ENCODE measurements at regions not wholly inside any gene's neighbourhood (a gene's known extent, or its start where the extent isn't known, plus 50 kb on each side); places are given as distances from the start of the nearest gene placed in this dataset.
"Not testable (repeated sequence)": the region's sequence is repeated elsewhere in the genome, so short reads cannot be mapped to it uniquely, and the experiment has no call there.

DNA sequence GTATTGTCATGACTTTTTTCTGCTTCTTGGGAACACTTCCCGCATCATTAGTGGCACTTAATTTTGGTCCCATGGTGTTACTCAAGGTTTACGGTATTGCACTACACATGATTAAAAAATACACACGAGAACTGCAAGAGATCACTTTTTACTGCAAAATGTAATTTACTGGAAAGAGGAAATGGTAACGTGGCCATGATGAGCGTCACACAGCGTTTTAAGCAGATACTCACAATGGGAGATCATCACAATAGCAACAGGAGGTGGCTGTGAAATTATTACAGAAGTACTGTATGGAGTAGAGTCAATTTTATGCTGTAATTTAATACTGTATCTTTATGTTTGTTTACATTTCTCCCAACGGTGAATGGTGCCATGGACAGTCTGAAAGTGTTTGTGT is 1510.3 kb downstream of the AMY1C start:
- H3K27ac Mint-ChIP-seq (ENCODE audit: low read depth) = no peak overlapping the region
- no peak for DNase-seq (ENCODE audit: low spot score in 2 of 2)
- peaks cover 16% of the 10 kb centered on the region for H3K9me3 Mint-ChIP-seq
- H3K36me3 Mint-ChIP-seq (ENCODE audit: insufficient read depth) = no peaks in the 10 kb centered on the region
- ATAC-seq (replicated peaks; ENCODE audit: extremely low read depth, poor library complexity, severe bottlenecking) = no peak
- no peaks in the 10 kb centered on the region for H3K27me3 Mint-ChIP-seq
- no peaks in the 10 kb centered on the region for H3K4me1 Mint-ChIP-seq
- H3K4me3 Mint-ChIP-seq = no peak overlapping the region

DNA sequence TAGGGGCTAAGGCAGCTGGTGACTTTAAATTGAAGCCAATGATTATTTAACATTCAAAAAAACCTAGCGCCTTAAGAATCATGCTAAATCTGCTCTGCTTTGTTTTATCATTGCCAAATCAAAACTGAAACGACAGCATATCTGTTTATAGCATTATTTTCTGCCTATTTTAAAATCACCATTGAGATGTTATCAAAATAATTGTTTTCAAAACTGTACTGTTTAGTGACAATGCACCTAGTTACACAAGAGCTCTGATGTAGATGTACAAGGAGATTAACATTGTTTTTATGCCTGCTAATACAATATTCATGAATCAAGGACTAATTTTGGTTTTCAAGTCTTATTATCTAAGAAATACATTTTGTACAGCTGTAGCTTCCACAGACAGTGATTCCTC is 1521.3 kb downstream of the AMY1C start:
- Mint-ChIP-seq H3K9me3 (peaks cover 41% of the 10 kb centered on the region), H3K4me3 (no peak overlapping the region), H3K4me1 (no peaks in the 10 kb centered on the region), H3K36me3 (ENCODE audit: insufficient read depth) (no peaks in the 10 kb centered on the region), H3K27ac (ENCODE audit: low read depth) (no peak overlapping the region), H3K27me3 (no peaks in the 10 kb centered on the region)
- ATAC-seq (replicated peaks; ENCODE audit: extremely low read depth, poor library complexity, severe bottlenecking) = no peak
- DNase-seq (ENCODE audit: low spot score in 2 of 2) = no peak

DNA sequence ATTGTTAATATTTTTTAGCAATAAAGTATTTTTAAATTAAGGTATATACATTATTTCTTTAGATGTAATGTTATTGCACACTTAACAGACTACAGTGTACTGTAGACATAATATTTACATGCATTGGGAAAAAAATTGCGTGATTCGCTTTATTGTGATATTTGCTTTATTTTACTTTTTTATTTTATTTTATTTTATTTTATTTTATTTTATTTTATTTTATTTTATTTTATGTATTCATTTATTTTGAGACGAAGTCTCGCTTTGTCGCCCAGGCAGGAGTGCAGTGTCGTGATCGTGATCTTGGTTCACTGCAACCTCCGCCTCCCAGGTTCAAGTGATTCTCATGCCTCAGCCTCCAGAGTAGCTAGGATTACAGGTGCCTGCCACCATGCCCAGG is 1522.7 kb downstream of the AMY1C start:
- H3K9me3 Mint-ChIP-seq = peaks cover 35% of the 10 kb centered on the region
- H3K27me3 Mint-ChIP-seq; H3K4me1 Mint-ChIP-seq; H3K27ac Mint-ChIP-seq (ENCODE audit: low read depth); H3K4me3 Mint-ChIP-seq; H3K36me3 Mint-ChIP-seq (ENCODE audit: insufficient read depth); ATAC-seq (replicated peaks; ENCODE audit: extremely low read depth, poor library complexity, severe bottlenecking); DNase-seq (ENCODE audit: low spot score in 2 of 2): not testable (repeated sequence)

DNA sequence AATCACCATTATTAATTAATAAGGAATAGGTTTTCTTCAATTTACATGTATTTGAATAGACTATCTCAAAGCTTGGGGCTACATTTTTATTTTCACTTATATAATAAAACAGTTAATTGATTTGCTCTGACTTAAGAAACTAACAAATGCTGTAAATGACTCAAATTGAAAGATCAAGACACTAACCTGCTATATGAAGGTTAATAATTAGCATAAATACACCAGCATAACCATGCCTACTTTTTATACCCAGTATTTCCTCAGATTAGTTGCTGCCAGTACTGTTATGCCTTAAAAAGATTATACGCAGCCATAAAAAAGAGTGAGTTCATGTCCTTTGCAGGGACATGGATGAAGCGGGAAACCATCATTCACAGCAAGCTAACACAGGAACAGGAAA is 1545.1 kb downstream of the AMY1C start:
- no peaks in the 10 kb centered on the region for H3K36me3 Mint-ChIP-seq (ENCODE audit: insufficient read depth)
- H3K4me1 Mint-ChIP-seq = no peaks in the 10 kb centered on the region
- DNase-seq (ENCODE audit: low spot score in 2 of 2) (no peak), ATAC-seq (replicated peaks; ENCODE audit: extremely low read depth, poor library complexity, severe bottlenecking) (no peak)
- H3K27me3 Mint-ChIP-seq = no peaks in the 10 kb centered on the region
- H3K27ac Mint-ChIP-seq (ENCODE audit: low read depth) = no peak overlapping the region
- peaks cover 21% of the 10 kb centered on the region for H3K9me3 Mint-ChIP-seq
- no peak overlapping the region for H3K4me3 Mint-ChIP-seq

DNA sequence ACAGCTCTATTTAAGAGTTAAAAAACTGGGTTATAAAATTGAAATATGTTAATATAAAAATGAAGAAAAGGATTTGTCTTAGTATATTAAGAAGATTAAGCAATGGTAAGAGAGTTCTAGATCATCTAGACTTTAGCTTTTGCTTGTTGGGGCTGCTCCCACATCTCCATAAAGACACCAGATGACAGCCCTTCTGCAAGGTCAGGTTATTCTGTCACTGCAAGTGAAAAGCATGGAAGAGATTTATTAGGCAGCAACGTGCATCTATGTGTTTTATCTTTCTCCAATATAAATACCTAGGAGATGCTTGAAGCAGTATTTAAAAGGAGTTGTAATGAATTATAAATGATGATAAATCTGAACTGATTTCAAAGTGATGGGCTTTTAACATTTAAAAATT is 1560.4 kb downstream of the AMY1C start:
- ATAC-seq (replicated peaks; ENCODE audit: extremely low read depth, poor library complexity, severe bottlenecking) (no peak), DNase-seq (ENCODE audit: low spot score in 2 of 2) (no peak)
- H3K27me3 Mint-ChIP-seq = no peaks in the 10 kb centered on the region
- peaks cover 11% of the 10 kb centered on the region for H3K9me3 Mint-ChIP-seq
- H3K27ac Mint-ChIP-seq (ENCODE audit: low read depth) = no peak overlapping the region
- no peaks in the 10 kb centered on the region for H3K36me3 Mint-ChIP-seq (ENCODE audit: insufficient read depth)
- no peaks in the 10 kb centered on the region for H3K4me1 Mint-ChIP-seq
- no peak overlapping the region for H3K4me3 Mint-ChIP-seq

DNA sequence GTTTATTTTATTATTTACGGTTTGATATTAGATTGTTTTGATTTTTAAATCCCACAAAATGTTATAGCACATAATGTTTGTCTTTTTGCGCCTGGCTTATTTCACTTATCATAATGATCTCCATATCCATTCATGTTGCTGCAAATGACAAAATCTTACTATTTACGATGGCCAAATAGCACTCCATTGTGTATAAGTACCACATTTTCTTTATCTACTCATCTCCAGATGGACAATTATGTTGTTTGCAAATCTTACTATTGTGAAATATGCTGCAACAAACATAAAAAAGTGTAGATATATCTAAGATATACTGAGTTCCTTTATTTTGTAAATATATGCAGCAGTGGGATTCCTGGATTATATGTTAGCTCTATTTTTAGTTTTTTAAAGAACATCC is 1568.3 kb downstream of the AMY1C start:
- DNase-seq (ENCODE audit: low spot score in 2 of 2) (no peak), ATAC-seq (replicated peaks; ENCODE audit: extremely low read depth, poor library complexity, severe bottlenecking) (no peak)
- H3K4me1 Mint-ChIP-seq = no peaks in the 10 kb centered on the region
- H3K27ac Mint-ChIP-seq (ENCODE audit: low read depth) = no peak overlapping the region
- no peaks in the 10 kb centered on the region for H3K36me3 Mint-ChIP-seq (ENCODE audit: insufficient read depth)
- H3K9me3 Mint-ChIP-seq = peaks cover 23% of the 10 kb centered on the region
- no peaks in the 10 kb centered on the region for H3K27me3 Mint-ChIP-seq
- H3K4me3 Mint-ChIP-seq = no peak overlapping the region

DNA sequence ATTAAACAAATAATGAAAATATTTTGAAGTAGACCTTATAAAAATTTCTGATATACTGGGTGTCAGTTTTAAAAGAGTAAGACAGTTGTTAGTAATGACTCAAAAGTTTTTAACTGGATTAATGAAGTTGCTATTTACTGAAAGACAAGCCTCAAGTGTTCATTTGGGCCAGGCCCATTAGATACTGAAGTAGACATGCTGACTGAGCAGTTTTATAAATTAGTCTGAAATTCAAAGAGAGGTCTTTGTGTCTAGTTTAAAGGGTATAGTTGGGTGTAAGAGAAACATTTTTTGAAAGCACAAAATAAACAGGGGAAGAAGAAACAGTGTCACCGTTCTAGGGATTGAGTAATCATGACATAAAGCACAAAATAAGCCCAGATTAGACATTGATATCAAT is 1577.2 kb downstream of the AMY1C start:
- peaks cover 40% of the 10 kb centered on the region for H3K9me3 Mint-ChIP-seq
- no peaks in the 10 kb centered on the region for H3K4me1 Mint-ChIP-seq
- no peak overlapping the region for H3K27ac Mint-ChIP-seq (ENCODE audit: low read depth)
- ATAC-seq (replicated peaks; ENCODE audit: extremely low read depth, poor library complexity, severe bottlenecking) (no peak), DNase-seq (ENCODE audit: low spot score in 2 of 2) (no peak)
- no peak overlapping the region for H3K4me3 Mint-ChIP-seq
- H3K36me3 Mint-ChIP-seq (ENCODE audit: insufficient read depth) = no peaks in the 10 kb centered on the region
- no peaks in the 10 kb centered on the region for H3K27me3 Mint-ChIP-seq

DNA sequence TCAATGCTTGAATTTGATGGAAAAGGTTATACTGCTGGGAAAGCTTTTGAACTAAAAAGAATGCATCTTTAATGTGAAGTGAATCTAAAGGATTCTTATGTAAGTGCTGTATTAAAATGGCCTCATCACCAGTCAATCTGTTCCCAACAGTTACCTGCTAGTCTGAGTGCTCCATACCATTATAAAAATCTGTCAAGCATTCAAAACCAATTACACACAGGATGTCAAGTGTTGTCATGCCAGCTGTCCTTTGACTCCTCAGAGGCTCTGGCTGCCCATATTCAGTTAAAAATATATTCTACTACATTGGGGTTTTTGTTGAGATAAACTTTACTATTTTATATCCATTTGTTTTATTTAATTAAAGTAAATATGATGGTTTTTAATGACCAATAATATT is 1587.7 kb downstream of the AMY1C start:
- Mint-ChIP-seq H3K4me1 (no peaks in the 10 kb centered on the region), H3K27ac (ENCODE audit: low read depth) (no peak overlapping the region), H3K27me3 (no peaks in the 10 kb centered on the region), H3K4me3 (no peak overlapping the region), H3K36me3 (ENCODE audit: insufficient read depth) (no peaks in the 10 kb centered on the region), H3K9me3 (peaks cover 12% of the 10 kb centered on the region)
- DNase-seq (ENCODE audit: low spot score in 2 of 2) = no peak
- no peak for ATAC-seq (replicated peaks; ENCODE audit: extremely low read depth, poor library complexity, severe bottlenecking)

DNA sequence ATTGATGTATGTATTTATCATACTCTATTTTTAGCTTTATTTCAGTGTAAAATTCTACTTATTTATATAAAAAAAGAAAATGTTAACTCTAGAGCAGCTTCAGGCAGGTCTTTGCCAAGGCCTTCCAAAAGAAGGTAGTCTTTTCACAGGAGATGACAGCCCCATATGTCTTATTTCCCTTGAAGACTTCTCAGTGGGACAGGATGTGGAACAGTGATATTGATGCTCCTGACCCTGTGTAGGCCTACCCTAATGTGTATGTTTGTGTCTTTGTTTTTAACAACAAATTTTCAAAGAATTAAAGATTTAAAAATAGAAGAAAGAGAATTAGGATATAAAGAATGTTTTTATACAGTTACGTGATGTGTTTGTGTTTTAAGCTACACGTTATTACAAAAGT is 1593.6 kb downstream of the AMY1C start:
- ATAC-seq (replicated peaks; ENCODE audit: extremely low read depth, poor library complexity, severe bottlenecking) (no peak), DNase-seq (ENCODE audit: low spot score in 2 of 2) (no peak)
- Mint-ChIP-seq H3K4me1 (no peaks in the 10 kb centered on the region), H3K9me3 (peaks cover 15% of the 10 kb centered on the region), H3K36me3 (ENCODE audit: insufficient read depth) (no peaks in the 10 kb centered on the region), H3K4me3 (no peak overlapping the region), H3K27me3 (no peaks in the 10 kb centered on the region), H3K27ac (ENCODE audit: low read depth) (no peak overlapping the region)

DNA sequence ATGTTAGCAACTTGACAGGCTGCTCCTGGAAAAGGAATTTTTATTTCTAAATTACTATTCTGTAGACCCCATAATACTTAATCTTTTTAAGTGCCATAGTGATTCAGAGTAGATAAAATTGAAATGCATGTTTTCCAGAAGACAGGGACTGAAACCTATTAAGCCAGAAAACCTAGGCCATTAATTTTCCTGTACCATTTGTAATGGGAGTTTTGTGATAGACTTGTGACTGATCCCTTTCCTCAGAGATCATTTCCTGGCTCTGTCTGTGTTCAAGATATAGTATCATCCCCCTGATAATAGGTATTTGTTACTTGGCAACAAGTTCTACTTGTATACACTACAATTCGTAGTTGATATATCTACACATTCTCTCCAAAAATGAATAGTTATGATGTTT is 1609.8 kb downstream of the AMY1C start:
- DNase-seq (ENCODE audit: low spot score in 2 of 2) = no peak
- no peaks in the 10 kb centered on the region for H3K27me3 Mint-ChIP-seq
- ATAC-seq (replicated peaks; ENCODE audit: extremely low read depth, poor library complexity, severe bottlenecking) = no peak
- H3K27ac Mint-ChIP-seq (ENCODE audit: low read depth) = no peak overlapping the region
- H3K9me3 Mint-ChIP-seq = peaks cover 5% of the 10 kb centered on the region
- no peaks in the 10 kb centered on the region for H3K4me1 Mint-ChIP-seq
- no peaks in the 10 kb centered on the region for H3K36me3 Mint-ChIP-seq (ENCODE audit: insufficient read depth)
- H3K4me3 Mint-ChIP-seq = no peak overlapping the region

DNA sequence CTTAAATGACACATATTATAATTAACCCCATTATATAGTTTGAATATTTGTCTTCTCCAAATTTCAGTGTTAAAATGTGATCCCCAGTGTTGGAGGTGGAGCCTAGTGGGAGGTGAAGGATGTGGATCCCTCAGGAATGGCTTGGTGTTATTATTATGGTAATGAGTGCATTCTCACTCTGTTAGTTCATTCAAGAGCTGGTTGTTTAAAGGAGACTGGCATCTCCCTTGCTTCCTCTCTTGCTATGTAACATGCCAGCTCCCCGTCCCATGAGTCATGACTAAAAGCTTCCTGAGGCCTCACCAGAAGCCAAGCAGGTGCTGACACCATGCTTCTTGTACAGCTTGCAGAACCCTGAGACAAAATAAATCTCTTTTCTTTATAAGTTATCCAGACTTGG is 1612.7 kb downstream of the AMY1C start:
- no peak for ATAC-seq (replicated peaks; ENCODE audit: extremely low read depth, poor library complexity, severe bottlenecking)
- DNase-seq (ENCODE audit: low spot score in 2 of 2) = no peak
- no peaks in the 10 kb centered on the region for H3K36me3 Mint-ChIP-seq (ENCODE audit: insufficient read depth)
- H3K4me3 Mint-ChIP-seq = no peak overlapping the region
- H3K27me3 Mint-ChIP-seq = no peaks in the 10 kb centered on the region
- no peaks in the 10 kb centered on the region for H3K4me1 Mint-ChIP-seq
- H3K27ac Mint-ChIP-seq (ENCODE audit: low read depth) = no peak overlapping the region
- peaks cover 7% of the 10 kb centered on the region for H3K9me3 Mint-ChIP-seq

DNA sequence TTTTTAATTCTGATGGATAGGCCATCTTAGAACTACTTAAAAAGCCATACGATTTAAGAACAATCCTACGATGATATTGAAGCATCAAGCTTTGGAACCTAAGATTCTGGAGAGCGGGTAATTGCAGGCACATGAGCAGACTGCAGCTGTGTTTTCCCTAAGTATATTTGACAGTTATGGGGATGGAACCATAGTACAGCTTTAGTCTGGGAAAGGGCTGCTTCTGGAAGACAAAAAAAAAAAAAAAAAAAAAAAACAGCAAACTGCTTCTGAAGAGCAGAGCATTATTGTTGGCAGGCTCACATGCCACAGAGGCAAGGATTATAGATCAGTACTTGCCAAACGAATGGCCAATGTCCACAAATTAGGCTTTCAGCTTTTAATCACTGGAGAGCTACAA is 1618.7 kb downstream of the AMY1C start:
- Mint-ChIP-seq H3K4me3 (no peak overlapping the region), H3K4me1 (no peaks in the 10 kb centered on the region), H3K27ac (ENCODE audit: low read depth) (no peak overlapping the region), H3K36me3 (ENCODE audit: insufficient read depth) (no peaks in the 10 kb centered on the region), H3K27me3 (no peaks in the 10 kb centered on the region), H3K9me3 (peaks cover 13% of the 10 kb centered on the region)
- ATAC-seq (replicated peaks; ENCODE audit: extremely low read depth, poor library complexity, severe bottlenecking) (no peak), DNase-seq (ENCODE audit: low spot score in 2 of 2) (no peak)

DNA sequence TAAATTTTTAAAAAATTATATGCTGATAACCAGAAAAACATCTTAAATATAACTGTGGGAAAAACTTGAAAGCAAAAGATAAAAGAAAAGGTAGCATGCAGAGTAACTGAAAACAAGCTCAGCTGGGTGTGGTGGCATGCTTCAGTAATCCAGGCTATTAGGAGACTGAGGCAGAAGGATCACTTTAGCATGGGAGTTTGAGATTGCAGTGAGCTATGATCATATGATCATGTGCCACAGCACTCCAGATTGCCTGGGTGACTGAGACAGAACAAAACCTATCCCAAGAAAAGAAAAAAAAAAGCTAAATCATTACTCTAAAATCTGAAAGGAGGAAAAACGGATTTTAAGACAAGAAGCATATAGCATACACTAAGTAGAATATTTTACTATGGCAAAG is 1624.0 kb downstream of the AMY1C start:
- H3K4me3 Mint-ChIP-seq = no peak overlapping the region
- ATAC-seq (replicated peaks; ENCODE audit: extremely low read depth, poor library complexity, severe bottlenecking) = no peak

DNA sequence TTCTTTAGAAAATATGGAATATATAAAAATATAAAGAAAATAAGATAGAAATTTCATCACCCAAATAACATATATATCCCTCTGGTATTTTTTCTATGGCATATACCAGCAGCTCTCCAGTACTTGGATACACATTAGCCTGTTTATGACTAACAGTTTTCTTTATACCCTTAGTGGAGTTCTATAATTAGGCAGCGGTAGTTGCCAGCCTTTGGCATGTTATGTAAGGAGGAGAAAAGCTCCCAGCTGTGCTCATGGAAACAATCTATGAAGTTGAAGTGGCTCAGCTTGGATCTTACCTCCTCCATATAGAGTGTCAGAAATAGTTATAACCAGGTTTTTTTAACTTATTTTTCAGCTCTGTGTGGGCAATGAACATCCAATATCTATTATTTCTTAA is 1636.8 kb downstream of the AMY1C start:
- H3K4me3 Mint-ChIP-seq = no peak overlapping the region
- no peaks in the 10 kb centered on the region for H3K4me1 Mint-ChIP-seq
- no peaks in the 10 kb centered on the region for H3K36me3 Mint-ChIP-seq (ENCODE audit: insufficient read depth)
- no peak for ATAC-seq (replicated peaks; ENCODE audit: extremely low read depth, poor library complexity, severe bottlenecking)
- no peak for DNase-seq (ENCODE audit: low spot score in 2 of 2)
- H3K9me3 Mint-ChIP-seq = peaks cover 27% of the 10 kb centered on the region
- H3K27ac Mint-ChIP-seq (ENCODE audit: low read depth) = no peak overlapping the region
- H3K27me3 Mint-ChIP-seq = no peaks in the 10 kb centered on the region

More for the DNA sequence above, 1624.0 kb downstream of the AMY1C start:
- Mint-ChIP-seq H3K27me3 (no peaks in the 10 kb centered on the region), H3K4me1 (no peaks in the 10 kb centered on the region), H3K36me3 (ENCODE audit: insufficient read depth) (no peaks in the 10 kb centered on the region), H3K9me3 (peaks cover 6% of the 10 kb centered on the region), H3K27ac (ENCODE audit: low read depth) (no peak overlapping the region)
- DNase-seq (ENCODE audit: low spot score in 2 of 2) = no peak

All from central memory CD8-positive, alpha-beta T cell (primary cell).